A549 (cell line): ENCODE measurements at regions not wholly inside any gene's neighbourhood (a gene's known extent, or its start where the extent isn't known, plus 50 kb on each side); places are given as distances from the start of the nearest gene placed in this dataset.

ENCODE experiments used
- CHD2 ChIP-seq: fragments of 150-350 bp; IDR thresholded peaks from 2 replicates; pipeline ENCODE4 v1.6.1; 2014; ENCODE audit warnings: low read length; ENCODE audit not compliant: partially characterized antibody
- CTCF ChIP-seq: fragments of >200 bp; sonication (Bioruptor Twin); formaldehyde crosslinking; IDR thresholded peaks from 3 replicates; pipeline ENCODE4 v1.5.1; 2016
- EP300 ChIP-seq, 2 experiments: fragments of >200 bp; sonication (Bioruptor Twin); formaldehyde crosslinking; IDR thresholded peaks; 2 replicates in 1 of 2; 3 replicates in 1 of 2; pipeline ENCODE4 v1.6.1; 2016 to 2017
- ESRRA ChIP-seq: fragments of 150-350 bp; IDR thresholded peaks from 2 replicates; pipeline ENCODE4 v1.6.1; 2014; ENCODE audit warnings: mild to moderate bottlenecking, low read length, borderline replicate concordance
- HMGXB4 ChIP-seq: fragments of 250-450 bp; sonication (Bioruptor Pico); IDR thresholded peaks from 2 replicates; pipeline ENCODE4 v1.5.0; 2021; ENCODE audit warnings: mild to moderate bottlenecking, moderate library complexity, borderline replicate concordance
- KDM5A ChIP-seq: fragments of 200-600 bp; sonication (generic); IDR thresholded peaks from 2 replicates; pipeline ENCODE4 v1.6.1; 2016; ENCODE audit warnings: antibody characterized with exemption, mild to moderate bottlenecking
- NFE2L2 ChIP-seq: fragments of 150-350 bp; conservative IDR thresholded peaks from 2 replicates; pipeline ENCODE4 v1.6.1; 2014; ENCODE audit warnings: low read length
- PHF8 ChIP-seq: fragments of 200-600 bp; sonication (generic); IDR thresholded peaks from 2 replicates; pipeline ENCODE4 v1.6.1; 2016; ENCODE audit warnings: low read depth, mild to moderate bottlenecking, antibody characterized with exemption, moderate library complexity, borderline replicate concordance
- POLR2A ChIP-seq: IDR thresholded peaks from 2 replicates; pipeline ENCODE4 v1.6.1; 2012; ENCODE audit warnings: mild to moderate bottlenecking, low read length
- POLR2AphosphoS2 ChIP-seq: conservative IDR thresholded peaks from 2 replicates; pipeline ENCODE4 v1.6.1; 2012; ENCODE audit warnings: low read length, improper control_type of control experiment, inconsistent platforms
- RFX5 ChIP-seq: fragments of 450-650 bp; IDR thresholded peaks from 2 replicates; pipeline ENCODE4 v1.7.1; 2014; ENCODE audit warnings: antibody characterized with exemption, mild to moderate bottlenecking, moderate library complexity
- SREBF2 ChIP-seq: fragments of 450-650 bp; IDR thresholded peaks from 2 replicates; pipeline ENCODE4 v1.6.1; 2014; ENCODE audit warnings: mild to moderate bottlenecking, moderate library complexity
- TFCP2L1 ChIP-seq: fragments of 250-450 bp; sonication (Bioruptor Pico); IDR thresholded peaks from 2 replicates; pipeline ENCODE4 v1.5.0; 2021; ENCODE audit warnings: mild to moderate bottlenecking

GRCh38 chr1:62385923-62386322 lies 50.9 kb upstream of the USP1 start:
- TF ChIP-seq HMGXB4 (CRISPR knock-in tag): no peak
- no peak for TF ChIP-seq CTCF
- no peak for TF ChIP-seq POLR2A
- no peak for TF ChIP-seq NFE2L2
- TF ChIP-seq ESRRA: no peak
- no peak for TF ChIP-seq KDM5A
- TF ChIP-seq EP300 (IDR thresholded peaks at IDR 0.05): no peak
- TF ChIP-seq RFX5: no peak
- TF ChIP-seq CHD2: no peak
- TF ChIP-seq POLR2AphosphoS2: no peak
- TF ChIP-seq TFCP2L1 (CRISPR knock-in tag): no peak
- TF ChIP-seq SREBF2: no peak
- TF ChIP-seq PHF8: no peak
